ENCODE measurements at regions not wholly inside any gene's neighbourhood (a gene's known extent, or its start where the extent isn't known, plus 50 kb on each side); places are given as distances from the start of the nearest gene placed in this dataset.

- Histone ChIP-seq H3K9me3 (no peaks in the 10 kb centered on the region), H3K4me1 (no peaks in the 10 kb centered on the region), H3K27ac (no peak overlapping the region), H3K4me3 (no peak overlapping the region), H3K36me3 (no peaks in the 10 kb centered on the region), H3K27me3 (no peaks in the 10 kb centered on the region)
- TF ChIP-seq EP300 (IDR thresholded peaks at IDR 0.05) (no peak), CTCF (IDR thresholded peaks at IDR 0.05) (no peak), POLR2AphosphoS5 (IDR thresholded peaks at IDR 0.05) (no peak), POLR2A (IDR thresholded peaks at IDR 0.05) (no peak)
- 57% methylated on average over 3 of the region's 3 CpGs for WGBS
- DNase-seq (ENCODE audit: low spot score in 2 of 2): no peak
Measured at GRCh38 chr14:97354119-97354722, 557.0 kb downstream of the VRK1 start.

GRCh38 chr14:97359341-97359740, 562.2 kb downstream of the VRK1 start:
- H3K9me3 ChIP-seq: no peaks in the 10 kb centered on the region
- 87% methylated on average over 4 of the region's 6 CpGs for WGBS
- H3K36me3 ChIP-seq: no peaks in the 10 kb centered on the region
- H3K4me3 ChIP-seq: no peak overlapping the region
- no peak overlapping the region for H3K27ac ChIP-seq
- no peaks in the 10 kb centered on the region for H3K27me3 ChIP-seq
- H3K4me1 ChIP-seq: no peaks in the 10 kb centered on the region
- TF ChIP-seq POLR2AphosphoS5 (IDR thresholded peaks at IDR 0.05): no peak
- TF ChIP-seq EP300 (IDR thresholded peaks at IDR 0.05): no peak
- no peak for TF ChIP-seq CTCF (IDR thresholded peaks at IDR 0.05)
- TF ChIP-seq POLR2A (IDR thresholded peaks at IDR 0.05): no peak
- DNase-seq (ENCODE audit: low spot score in 2 of 2): no peak

GRCh38 chr14:97361181-97361580, 564.0 kb downstream of the VRK1 start:
- DNase-seq (ENCODE audit: low spot score in 2 of 2): no peak
- Histone ChIP-seq H3K4me3 (no peak overlapping the region), H3K27ac (no peak overlapping the region), H3K9me3 (no peaks in the 10 kb centered on the region), H3K4me1 (no peaks in the 10 kb centered on the region), H3K36me3 (no peaks in the 10 kb centered on the region), H3K27me3 (no peaks in the 10 kb centered on the region)
- 93% methylated on average over 6 of the region's 6 CpGs for WGBS
- no peak for TF ChIP-seq EP300 (IDR thresholded peaks at IDR 0.05)
- TF ChIP-seq POLR2AphosphoS5 (IDR thresholded peaks at IDR 0.05): no peak
- TF ChIP-seq POLR2A (IDR thresholded peaks at IDR 0.05): no peak
- TF ChIP-seq CTCF (IDR thresholded peaks at IDR 0.05): no peak

GRCh38 chr14:97361958-97362357, 564.8 kb downstream of the VRK1 start:
- no peak for DNase-seq (ENCODE audit: low spot score in 2 of 2)
- Histone ChIP-seq H3K9me3 (no peaks in the 10 kb centered on the region), H3K27me3 (no peaks in the 10 kb centered on the region), H3K27ac (no peak overlapping the region), H3K36me3 (no peaks in the 10 kb centered on the region), H3K4me3 (no peak overlapping the region), H3K4me1 (no peaks in the 10 kb centered on the region)
- WGBS: 81% methylated on average over 3 of the region's 3 CpGs
- TF ChIP-seq POLR2AphosphoS5 (IDR thresholded peaks at IDR 0.05) (no peak), CTCF (IDR thresholded peaks at IDR 0.05) (no peak), EP300 (IDR thresholded peaks at IDR 0.05) (no peak)

DNA sequence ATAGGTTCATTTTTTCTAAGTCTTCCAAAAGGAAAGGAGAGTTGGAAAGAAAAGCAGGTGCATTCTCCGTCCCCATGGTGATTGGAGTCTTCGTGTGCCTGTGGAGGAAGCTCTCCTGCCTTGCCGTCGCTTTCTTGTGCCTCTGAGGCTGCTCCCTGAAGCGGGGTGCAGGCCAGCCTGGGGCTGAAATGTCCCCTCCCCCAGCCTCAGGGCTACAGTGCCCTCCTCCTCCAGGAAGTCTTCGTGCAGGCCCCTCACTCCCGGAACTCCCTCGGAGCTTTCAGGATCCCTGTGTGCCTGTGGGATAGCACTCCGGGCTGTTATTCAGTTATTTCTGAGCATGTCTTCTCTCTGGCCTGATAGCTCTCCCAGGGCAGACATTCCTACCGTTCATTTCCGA, 569.2 kb downstream of the VRK1 start:
- Histone ChIP-seq H3K36me3 (no peaks in the 10 kb centered on the region), H3K4me3 (no peak overlapping the region), H3K9me3 (no peaks in the 10 kb centered on the region), H3K27me3 (no peaks in the 10 kb centered on the region), H3K4me1 (no peaks in the 10 kb centered on the region), H3K27ac (no peak overlapping the region)
- TF ChIP-seq POLR2A (IDR thresholded peaks at IDR 0.05) (no peak), POLR2AphosphoS5 (IDR thresholded peaks at IDR 0.05) (no peak), EP300 (IDR thresholded peaks at IDR 0.05) (no peak), CTCF (IDR thresholded peaks at IDR 0.05) (no peak)
- DNase-seq (ENCODE audit: low spot score in 2 of 2): no peak
- 64% methylated on average over 11 of the region's 11 CpGs for WGBS

Data from suprapubic skin (tissue), 4 donors.